Gastrocnemius medialis (tissue), 4 donors: ENCODE measurements at regions not wholly inside any gene's neighbourhood (a gene's known extent, or its start where the extent isn't known, plus 50 kb on each side); places are given as distances from the start of the nearest gene placed in this dataset.
A peak's percentile ranks its signal among the peaks of the same experiment; 100 is the strongest.

ENCODE experiments used
- ATAC-seq, 2 donors: fragments of 150-250 bp; one replicate each; pipeline ENCODE4 v1.9.1; 2016
- DNase-seq, 2 donors: peaks; one replicate each; pipeline ENCODE4 v3.0.0-alpha.2; 2019
- H3K27ac ChIP-seq, 4 donors: fragments of 200-600 bp; sonication (generic); 1 replicate in 1 of 4; 2 replicates in 3 of 4; pipeline ENCODE4 v1.5.1; 2016 to 2018; ENCODE audit warnings: mild to moderate bottlenecking in 2 of 4, moderate library complexity in 1 of 4
- H3K27me3 ChIP-seq, 3 donors: fragments of 200-600 bp; sonication (generic) in 2 of 3; 1 replicate in 1 of 3; 2 replicates in 2 of 3; pipeline versions ENCODE4 v1.5.1 to v1.6.0; 2016 to 2019; ENCODE audit warnings: mild to moderate bottlenecking in 1 of 3, moderate library complexity in 1 of 3
- H3K36me3 ChIP-seq, 2 donors: fragments of 200-600 bp; sonication (generic) in 1 of 2; one replicate each; pipeline ENCODE4 v1.5.1; 2017 to 2018
- H3K4me1 ChIP-seq, 2 donors: fragments of 200-600 bp; sonication (generic) in 1 of 2; one replicate each; pipeline ENCODE4 v1.5.1; 2016 to 2017; ENCODE audit warnings: mild to moderate bottlenecking in 2 of 2
- H3K4me3 ChIP-seq, 4 donors: fragments of 200-600 bp; sonication (generic) in 3 of 4; 1 replicate in 1 of 4; 2 replicates in 3 of 4; pipeline ENCODE4 v1.5.1; 2016 to 2019; ENCODE audit warnings: mild to moderate bottlenecking in 2 of 4
- H3K9me3 ChIP-seq, 3 donors: fragments of 200-600 bp; sonication (generic) in 2 of 3; 1 replicate in 1 of 3; 2 replicates in 2 of 3; pipeline ENCODE4 v1.5.1; 2016 to 2019
- CTCF ChIP-seq, 5 experiments: fragments of 450-650 bp in 3 of 5; fragments of 200-600 bp in 2 of 5; sonication (generic) in 2 of 5; IDR thresholded peaks in 4 of 5; conservative IDR thresholded peaks in 1 of 5; 1 replicate in 4 of 5; 2 replicates in 1 of 5; pipeline ENCODE4 v1.5.1; 2016 to 2019; ENCODE audit warnings: antibody characterized with exemption in 5 of 5, mild to moderate bottlenecking in 3 of 5, moderate library complexity in 3 of 5
- POLR2A ChIP-seq, 2 donors: fragments of 450-650 bp; IDR thresholded peaks; one replicate each; pipeline ENCODE4 v1.6.1; 2017; ENCODE audit warnings: antibody characterized with exemption in 2 of 2, mild to moderate bottlenecking in 2 of 2, moderate library complexity in 2 of 2
- in situ Hi-C, 4 donors: fragments of 200-750 bp; cut with MboI; loops; one replicate each; pipeline versions ENCODE4 v1.15.0 to v1.8.0; 2017; ENCODE audit warnings: low sequenced_read_pairs in 4 of 4
- intact Hi-C: fragments of 100-400 bp; cut with DNase I; formaldehyde crosslinking; loops from one replicate; pipeline ENCODE4 v1.15.1; 2023; ENCODE audit warnings: low total_unique reads

- H3K4me1 ChIP-seq = no peaks in the 10 kb centered on the region
- no peaks in the 10 kb centered on the region for H3K9me3 ChIP-seq
- no peak for DNase-seq
- H3K27me3 ChIP-seq = no peaks in the 10 kb centered on the region
- in situ Hi-C loops (loop anchor here in 3 of 4 donors (5.0 to 25.0 kb wide), 3 partner anchors 332 to 499 kb away; no protein-coding TSS in a partner anchor), intact Hi-C loops (loop anchor here (10.0 kb wide), 1 partner anchor 512 kb away; no protein-coding TSS in a partner anchor)
- no peak for TF ChIP-seq POLR2A (IDR thresholded peaks at IDR 0.05)
- no peak for TF ChIP-seq CTCF (IDR thresholded peaks at IDR 0.05 in 4 of 5, conservative IDR thresholded peaks at IDR 0.05 in 1 of 5)
- no peak overlapping the region for H3K27ac ChIP-seq
- no peak overlapping the region for H3K4me3 ChIP-seq
- no peaks in the 10 kb centered on the region for H3K36me3 ChIP-seq
- no peak for ATAC-seq
Measured at GRCh38 chr6:110036408-110037302, 58.5 kb downstream of the GPR6 start.

GRCh38 chr6:110037726-110038295 lies 59.7 kb downstream of the GPR6 start:
- Histone ChIP-seq H3K27ac (no peak overlapping the region), H3K4me1 (no peaks in the 10 kb centered on the region), H3K4me3 (no peak overlapping the region), H3K9me3 (no peaks in the 10 kb centered on the region), H3K27me3 (no peaks in the 10 kb centered on the region), H3K36me3 (no peaks in the 10 kb centered on the region)
- DNase-seq (no peak), ATAC-seq (no peak)
- TF ChIP-seq POLR2A (IDR thresholded peaks at IDR 0.05) = no peak
- TF ChIP-seq CTCF (IDR thresholded peaks at IDR 0.05 in 4 of 5, conservative IDR thresholded peaks at IDR 0.05 in 1 of 5) = no peak
- intact Hi-C loops = loop anchor here (10.0 kb wide), 1 partner anchor 513 kb away; no protein-coding TSS in a partner anchor
- in situ Hi-C loops = loop anchor here in 3 of 4 donors (5.0 to 25.0 kb wide), 3 partner anchors 333 to 501 kb away; no protein-coding TSS in a partner anchor

- H3K9me3 ChIP-seq = no peaks in the 10 kb centered on the region
- intact Hi-C loops (loop anchor here (1.0 to 10.0 kb wide), 2 partner anchors 334 to 515 kb away; no protein-coding TSS in a partner anchor), in situ Hi-C loops (loop anchor here in 3 of 4 donors (5.0 to 25.0 kb wide), 3 partner anchors 335 to 502 kb away; no protein-coding TSS in a partner anchor)
- TF ChIP-seq CTCF (IDR thresholded peaks at IDR 0.05 in 4 of 5, conservative IDR thresholded peaks at IDR 0.05 in 1 of 5) (peak; percentile 48 to 89 (median 73)), POLR2A (IDR thresholded peaks at IDR 0.05) (no peak)
- ATAC-seq (peak; percentile 80 to 82), DNase-seq (peak; percentile 46 to 59)
- H3K4me3 ChIP-seq = no peak overlapping the region
- no peaks in the 10 kb centered on the region for H3K36me3 ChIP-seq
- H3K27me3 ChIP-seq = no peaks in the 10 kb centered on the region
- no peaks in the 10 kb centered on the region for H3K4me1 ChIP-seq
- no peak overlapping the region for H3K27ac ChIP-seq
Measured at GRCh38 chr6:110039364-110039980, 61.4 kb downstream of the GPR6 start.

GRCh38 chr6:110039981-110040383 lies 61.9 kb downstream of the GPR6 start:
- in situ Hi-C loops (loop anchor here (5.0 to 25.0 kb wide), 3 partner anchors 335 to 503 kb away; no protein-coding TSS in a partner anchor), intact Hi-C loops (loop anchor here (1.0 to 10.0 kb wide), 2 partner anchors 335 to 515 kb away; no protein-coding TSS in a partner anchor)
- TF ChIP-seq CTCF (IDR thresholded peaks at IDR 0.05 in 4 of 5, conservative IDR thresholded peaks at IDR 0.05 in 1 of 5) (no peak), POLR2A (IDR thresholded peaks at IDR 0.05) (no peak)
- no peak for DNase-seq
- ATAC-seq = no peak
- Histone ChIP-seq H3K27me3 (no peaks in the 10 kb centered on the region), H3K9me3 (no peaks in the 10 kb centered on the region), H3K4me3 (no peak overlapping the region), H3K4me1 (no peaks in the 10 kb centered on the region), H3K27ac (no peak overlapping the region), H3K36me3 (no peaks in the 10 kb centered on the region)
